ENCODE measurements at regions not wholly inside any gene's neighbourhood (a gene's known extent, or its start where the extent isn't known, plus 50 kb on each side); places are given as distances from the start of the nearest gene placed in this dataset.

DNA sequence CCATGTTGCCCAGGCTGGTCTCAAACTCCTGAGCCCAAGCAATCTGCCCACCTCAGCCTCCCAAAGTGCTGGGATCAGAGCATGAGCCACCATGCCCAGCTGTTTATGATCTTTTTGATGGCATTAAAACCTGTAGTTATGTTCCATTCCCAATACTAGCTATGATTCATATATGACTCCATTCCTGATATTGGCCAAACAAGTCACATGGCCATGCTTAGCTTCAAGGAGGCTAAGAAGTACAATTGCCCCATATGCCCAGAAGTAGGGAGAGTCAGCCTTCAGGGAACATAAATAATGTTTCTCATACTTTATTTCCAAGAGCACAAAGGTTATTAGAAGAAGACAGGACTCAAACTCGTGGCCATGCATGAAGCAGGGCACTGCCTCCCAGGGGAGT is 132.4 kb upstream of the RAB6C start:
- no peak for DNase-seq (ENCODE audit: insufficient read length, low spot score)
- no peak for TF ChIP-seq PAX5 (IDR thresholded peaks at IDR 0.05; ENCODE audit: insufficient read depth, low read length, severe bottlenecking)
- no peak for TF ChIP-seq POU2F2 (IDR thresholded peaks at IDR 0.05; ENCODE audit: low read depth, low read length)
- no peak for TF ChIP-seq POLR2A (IDR thresholded peaks at IDR 0.05; ENCODE audit: low read depth, low read length)
- TF ChIP-seq TAF1 (IDR thresholded peaks at IDR 0.05; ENCODE audit: low read depth, low read length): no peak
- TF ChIP-seq SPI1 (IDR thresholded peaks at IDR 0.05; ENCODE audit: low read depth, low read length): no peak
- FAIRE-seq: no peak

DNA sequence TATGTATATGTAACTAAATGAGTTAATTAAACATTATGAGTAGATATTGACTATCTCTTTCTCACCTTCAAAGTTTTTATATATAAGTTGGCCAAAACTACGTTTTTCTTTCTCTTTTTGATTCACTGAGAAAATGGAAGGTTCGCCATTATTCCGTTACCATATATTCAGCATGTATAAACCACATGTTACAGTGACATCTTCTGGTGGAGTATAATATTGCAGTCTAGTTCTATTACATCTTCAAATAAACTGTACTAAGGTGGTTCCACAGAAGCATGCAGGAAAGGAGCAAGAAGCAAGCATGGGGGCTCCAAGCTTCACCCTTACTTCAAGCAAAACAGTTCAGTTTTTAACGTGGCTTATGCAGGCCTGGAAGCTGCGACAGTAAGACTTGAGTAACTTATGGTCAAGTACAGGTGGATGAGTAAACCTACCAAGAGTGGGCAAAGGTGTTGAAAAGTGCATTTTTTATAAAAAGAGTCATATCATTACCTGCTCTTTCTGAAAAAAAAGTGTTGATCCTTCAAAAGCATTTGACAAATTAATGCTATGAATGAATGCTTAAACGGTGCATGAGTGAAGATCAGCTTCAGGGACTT is 129.8 kb upstream of the RAB6C start:
- DNase-seq (ENCODE audit: insufficient read length, low spot score): no peak
- peak; percentile 86 for FAIRE-seq
- TF ChIP-seq TAF1 (IDR thresholded peaks at IDR 0.05; ENCODE audit: low read depth, low read length) (no peak), SPI1 (IDR thresholded peaks at IDR 0.05; ENCODE audit: low read depth, low read length) (no peak), POU2F2 (IDR thresholded peaks at IDR 0.05; ENCODE audit: low read depth, low read length) (no peak), PAX5 (IDR thresholded peaks at IDR 0.05; ENCODE audit: insufficient read depth, low read length, severe bottlenecking) (no peak), POLR2A (IDR thresholded peaks at IDR 0.05; ENCODE audit: low read depth, low read length) (no peak), POLR2AphosphoS5 (IDR thresholded peaks at IDR 0.05; ENCODE audit: low read depth, low read length) (no peak)

DNA sequence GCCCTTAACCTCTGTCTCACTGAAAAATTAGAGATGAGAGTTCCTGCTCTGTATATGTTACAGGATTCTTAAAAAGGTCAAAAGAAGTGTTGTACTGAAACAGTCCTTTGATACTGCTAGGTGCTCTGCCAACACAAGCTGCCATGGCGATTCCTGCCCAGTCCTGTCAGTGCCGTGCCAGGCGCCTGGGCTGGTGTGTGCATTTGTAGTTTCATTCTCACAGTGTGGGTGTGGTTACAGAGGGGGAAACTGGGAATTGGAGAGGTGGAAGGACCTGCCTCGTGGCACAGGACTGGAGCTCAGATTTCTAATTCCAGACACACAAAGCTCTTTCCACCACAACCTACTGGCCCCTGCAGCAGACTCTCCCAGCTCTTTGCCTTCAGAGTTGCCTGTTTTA is 122.3 kb upstream of the RAB6C start:
- FAIRE-seq (no peak), DNase-seq (ENCODE audit: insufficient read length, low spot score) (no peak)
- TF ChIP-seq PAX5 (IDR thresholded peaks at IDR 0.05; ENCODE audit: insufficient read depth, low read length, severe bottlenecking) (no peak), POLR2AphosphoS5 (IDR thresholded peaks at IDR 0.05; ENCODE audit: low read depth, low read length) (no peak), POU2F2 (IDR thresholded peaks at IDR 0.05; ENCODE audit: low read depth, low read length) (no peak), TAF1 (IDR thresholded peaks at IDR 0.05; ENCODE audit: low read depth, low read length) (no peak), POLR2A (IDR thresholded peaks at IDR 0.05; ENCODE audit: low read depth, low read length) (no peak)

DNA sequence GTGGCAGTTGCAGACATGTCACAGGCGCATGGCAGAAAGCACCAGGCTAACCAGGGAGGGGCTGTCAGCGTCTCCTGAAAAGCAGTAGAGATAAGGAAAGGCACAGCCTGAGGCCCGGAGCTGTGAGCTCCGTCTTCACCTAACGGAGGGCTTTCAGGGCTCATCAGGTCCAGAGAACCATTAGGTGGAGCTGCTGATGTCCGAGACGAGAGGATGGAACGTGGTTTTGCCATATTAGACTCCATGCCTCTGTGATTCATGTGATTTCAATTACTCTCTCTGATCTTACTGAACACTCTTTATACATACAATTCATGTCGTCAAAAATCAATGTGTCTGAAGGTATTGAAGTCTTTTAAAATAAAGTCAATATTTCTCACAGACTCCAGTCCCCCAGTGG is 120.3 kb upstream of the RAB6C start:
- DNase-seq (ENCODE audit: insufficient read length, low spot score) (no peak), FAIRE-seq (no peak)
- TF ChIP-seq PAX5 (IDR thresholded peaks at IDR 0.05; ENCODE audit: insufficient read depth, low read length, severe bottlenecking) (no peak), POLR2AphosphoS5 (IDR thresholded peaks at IDR 0.05; ENCODE audit: low read depth, low read length) (no peak), POLR2A (IDR thresholded peaks at IDR 0.05; ENCODE audit: low read depth, low read length) (no peak), TAF1 (IDR thresholded peaks at IDR 0.05; ENCODE audit: low read depth, low read length) (no peak), POU2F2 (IDR thresholded peaks at IDR 0.05; ENCODE audit: low read depth, low read length) (no peak), SPI1 (IDR thresholded peaks at IDR 0.05; ENCODE audit: low read depth, low read length) (no peak)

DNA sequence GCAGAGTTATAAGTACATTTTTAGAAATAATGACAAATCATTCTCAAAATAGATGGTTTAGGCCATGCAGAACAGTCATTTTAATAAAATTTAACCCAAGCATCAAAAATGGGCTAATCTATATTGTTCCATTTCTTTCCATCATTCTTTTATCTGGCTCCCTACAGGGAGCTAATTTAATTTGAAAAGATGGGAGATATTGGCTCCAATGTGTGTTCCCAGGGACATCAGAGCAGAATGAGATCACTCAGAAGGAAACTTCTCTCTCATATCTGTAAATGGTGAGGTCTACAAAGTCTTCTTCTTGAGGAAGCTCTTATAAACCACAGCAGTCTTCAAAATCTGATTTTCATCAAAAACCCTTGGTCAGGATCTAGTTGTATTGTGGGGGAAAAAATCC is 119.4 kb upstream of the RAB6C start:
- DNase-seq (ENCODE audit: insufficient read length, low spot score): no peak
- TF ChIP-seq POLR2A (IDR thresholded peaks at IDR 0.05; ENCODE audit: low read depth, low read length): no peak
- no peak for TF ChIP-seq POU2F2 (IDR thresholded peaks at IDR 0.05; ENCODE audit: low read depth, low read length)
- TF ChIP-seq POLR2AphosphoS5 (IDR thresholded peaks at IDR 0.05; ENCODE audit: low read depth, low read length): no peak
- no peak for TF ChIP-seq TAF1 (IDR thresholded peaks at IDR 0.05; ENCODE audit: low read depth, low read length)
- TF ChIP-seq SPI1 (IDR thresholded peaks at IDR 0.05; ENCODE audit: low read depth, low read length): no peak
- no peak for TF ChIP-seq PAX5 (IDR thresholded peaks at IDR 0.05; ENCODE audit: insufficient read depth, low read length, severe bottlenecking)
- FAIRE-seq: no peak

DNA sequence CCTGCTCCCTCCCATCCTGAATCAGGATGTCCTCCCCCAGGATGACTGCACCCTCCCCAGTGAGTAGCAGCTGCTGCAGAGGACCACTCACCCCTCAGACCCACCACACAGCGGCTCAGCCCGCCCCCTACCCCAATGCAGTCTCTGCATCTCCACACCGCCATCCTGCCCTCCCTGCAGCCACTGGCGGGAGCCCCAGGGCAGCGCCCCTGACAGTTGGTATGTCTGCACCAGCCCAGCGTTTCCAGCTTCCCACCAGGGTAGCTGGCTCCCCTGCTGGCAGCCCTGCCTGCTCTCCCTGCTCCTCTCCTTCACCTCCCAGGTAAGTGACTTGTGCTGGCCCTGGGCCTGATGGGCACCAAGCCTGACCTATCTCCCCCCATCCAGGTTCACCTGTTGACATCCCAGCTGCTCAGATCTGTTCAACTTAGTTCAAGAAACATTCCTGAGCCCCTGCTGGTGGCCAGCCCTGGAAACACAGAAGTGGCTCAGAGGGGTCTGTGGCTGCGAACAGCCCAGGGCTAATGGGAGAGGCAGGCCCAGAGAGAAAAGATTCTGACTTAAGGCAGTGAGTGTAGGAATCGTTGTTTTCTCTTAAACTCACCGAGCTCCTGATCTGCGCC is 117.7 kb upstream of the RAB6C start:
- DNase-seq (ENCODE audit: insufficient read length, low spot score): no peak
- no peak for FAIRE-seq
- TF ChIP-seq PAX5 (IDR thresholded peaks at IDR 0.05; ENCODE audit: insufficient read depth, low read length, severe bottlenecking) (no peak), POU2F2 (IDR thresholded peaks at IDR 0.05; ENCODE audit: low read depth, low read length) (no peak), POLR2A (IDR thresholded peaks at IDR 0.05; ENCODE audit: low read depth, low read length) (no peak), POLR2AphosphoS5 (IDR thresholded peaks at IDR 0.05; ENCODE audit: low read depth, low read length) (no peak), SPI1 (IDR thresholded peaks at IDR 0.05; ENCODE audit: low read depth, low read length) (no peak), TAF1 (IDR thresholded peaks at IDR 0.05; ENCODE audit: low read depth, low read length) (no peak)

DNA sequence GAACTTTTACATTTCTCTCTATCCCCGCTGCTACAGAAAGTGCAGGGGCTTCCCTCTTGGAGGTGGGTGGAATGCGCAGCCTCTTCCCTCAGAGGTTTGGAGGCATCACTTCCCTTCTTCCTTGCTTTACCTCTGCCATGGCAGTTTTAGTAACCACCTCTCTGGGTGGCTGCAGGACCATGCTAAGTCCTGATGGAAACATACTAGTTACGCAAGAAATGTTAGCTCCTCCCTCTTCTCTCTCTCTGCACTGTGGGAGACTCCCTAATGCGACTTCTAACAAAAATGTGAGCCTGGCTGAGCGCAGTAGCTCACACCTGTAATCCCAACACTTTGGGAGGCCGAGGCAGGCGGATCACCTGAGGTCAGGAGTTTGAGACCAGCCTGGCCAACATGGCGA is 116.8 kb upstream of the RAB6C start:
- DNase-seq (ENCODE audit: insufficient read length, low spot score) (no peak), FAIRE-seq (no peak)
- no peak for TF ChIP-seq PAX5 (IDR thresholded peaks at IDR 0.05; ENCODE audit: insufficient read depth, low read length, severe bottlenecking)
- no peak for TF ChIP-seq TAF1 (IDR thresholded peaks at IDR 0.05; ENCODE audit: low read depth, low read length)
- TF ChIP-seq SPI1 (IDR thresholded peaks at IDR 0.05; ENCODE audit: low read depth, low read length): no peak
- no peak for TF ChIP-seq POLR2AphosphoS5 (IDR thresholded peaks at IDR 0.05; ENCODE audit: low read depth, low read length)
- no peak for TF ChIP-seq POU2F2 (IDR thresholded peaks at IDR 0.05; ENCODE audit: low read depth, low read length)
- TF ChIP-seq POLR2A (IDR thresholded peaks at IDR 0.05; ENCODE audit: low read depth, low read length): no peak

DNA sequence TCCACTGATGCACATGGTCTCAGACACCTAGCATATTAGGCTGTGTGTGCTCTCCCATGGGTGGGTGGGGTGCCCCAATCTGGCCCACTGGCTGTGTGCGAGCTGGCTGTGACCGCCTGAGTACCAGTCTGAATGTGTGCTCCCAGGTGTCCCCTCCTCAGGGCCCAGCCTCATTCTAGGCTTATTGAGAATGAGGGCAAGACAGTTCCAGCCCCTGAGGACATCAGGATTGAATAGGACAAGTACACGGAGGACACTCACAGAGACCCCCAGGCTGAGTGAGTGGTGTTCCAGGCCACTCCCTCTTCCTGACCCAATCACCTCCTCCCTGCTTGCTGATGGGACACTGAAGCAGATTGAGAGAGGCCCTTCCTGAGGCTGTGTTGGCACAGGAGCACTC is 116.1 kb upstream of the RAB6C start:
- FAIRE-seq: no peak
- DNase-seq (ENCODE audit: insufficient read length, low spot score): no peak
- TF ChIP-seq POU2F2 (IDR thresholded peaks at IDR 0.05; ENCODE audit: low read depth, low read length) (no peak), POLR2AphosphoS5 (IDR thresholded peaks at IDR 0.05; ENCODE audit: low read depth, low read length) (no peak), PAX5 (IDR thresholded peaks at IDR 0.05; ENCODE audit: insufficient read depth, low read length, severe bottlenecking) (no peak), TAF1 (IDR thresholded peaks at IDR 0.05; ENCODE audit: low read depth, low read length) (no peak), POLR2A (IDR thresholded peaks at IDR 0.05; ENCODE audit: low read depth, low read length) (no peak), SPI1 (IDR thresholded peaks at IDR 0.05; ENCODE audit: low read depth, low read length) (no peak)

DNA sequence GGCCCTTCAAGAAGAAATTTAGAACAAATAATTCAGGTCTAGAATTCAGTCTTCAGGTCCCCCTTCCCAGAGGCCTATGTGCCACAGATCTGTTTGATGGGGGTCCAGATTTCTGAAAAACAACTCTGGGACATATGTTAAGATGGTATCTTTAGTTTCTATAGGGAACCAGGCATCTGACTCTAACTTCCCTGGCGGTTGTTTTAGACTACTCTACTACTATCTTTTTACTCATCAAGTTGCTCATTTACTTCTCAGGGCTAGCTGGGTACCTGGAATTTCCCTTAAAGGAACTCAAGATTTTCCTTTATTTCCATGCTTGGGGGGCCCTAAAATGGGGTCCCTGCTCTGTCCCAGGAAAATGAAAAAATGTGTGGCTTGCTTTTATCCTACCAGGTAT is 114.7 kb upstream of the RAB6C start:
- FAIRE-seq (no peak), DNase-seq (ENCODE audit: insufficient read length, low spot score) (no peak)
- TF ChIP-seq PAX5 (IDR thresholded peaks at IDR 0.05; ENCODE audit: insufficient read depth, low read length, severe bottlenecking) (no peak), SPI1 (IDR thresholded peaks at IDR 0.05; ENCODE audit: low read depth, low read length) (no peak), POLR2AphosphoS5 (IDR thresholded peaks at IDR 0.05; ENCODE audit: low read depth, low read length) (no peak), POLR2A (IDR thresholded peaks at IDR 0.05; ENCODE audit: low read depth, low read length) (no peak), TAF1 (IDR thresholded peaks at IDR 0.05; ENCODE audit: low read depth, low read length) (no peak), POU2F2 (IDR thresholded peaks at IDR 0.05; ENCODE audit: low read depth, low read length) (no peak)
